Fibroblast of the aortic adventitia (primary cell): ENCODE measurements at regions not wholly inside any gene's neighbourhood (a gene's known extent, or its start where the extent isn't known, plus 50 kb on each side); places are given as distances from the start of the nearest gene placed in this dataset.

Experiments used
- DNase-seq: peaks from one replicate; pipeline ENCODE4 v3.0.0-alpha.2; 2010; ENCODE audit warnings: low read depth
- H3K4me3 ChIP-seq: 2 replicates; pipeline ENCODE4 v1.5.1; 2011; ENCODE audit warnings: low read depth, mild to moderate bottlenecking, control low read depth, low read length, moderate library complexity
- TF ChIP-seq, protein P1 (sequence below): IDR thresholded peaks from 2 replicates; pipeline ENCODE4 v1.5.1; 2011; ENCODE audit warnings: mild to moderate bottlenecking, low read length, control low read depth, inconsistent platforms; ENCODE audit not compliant: insufficient read depth

DNA sequence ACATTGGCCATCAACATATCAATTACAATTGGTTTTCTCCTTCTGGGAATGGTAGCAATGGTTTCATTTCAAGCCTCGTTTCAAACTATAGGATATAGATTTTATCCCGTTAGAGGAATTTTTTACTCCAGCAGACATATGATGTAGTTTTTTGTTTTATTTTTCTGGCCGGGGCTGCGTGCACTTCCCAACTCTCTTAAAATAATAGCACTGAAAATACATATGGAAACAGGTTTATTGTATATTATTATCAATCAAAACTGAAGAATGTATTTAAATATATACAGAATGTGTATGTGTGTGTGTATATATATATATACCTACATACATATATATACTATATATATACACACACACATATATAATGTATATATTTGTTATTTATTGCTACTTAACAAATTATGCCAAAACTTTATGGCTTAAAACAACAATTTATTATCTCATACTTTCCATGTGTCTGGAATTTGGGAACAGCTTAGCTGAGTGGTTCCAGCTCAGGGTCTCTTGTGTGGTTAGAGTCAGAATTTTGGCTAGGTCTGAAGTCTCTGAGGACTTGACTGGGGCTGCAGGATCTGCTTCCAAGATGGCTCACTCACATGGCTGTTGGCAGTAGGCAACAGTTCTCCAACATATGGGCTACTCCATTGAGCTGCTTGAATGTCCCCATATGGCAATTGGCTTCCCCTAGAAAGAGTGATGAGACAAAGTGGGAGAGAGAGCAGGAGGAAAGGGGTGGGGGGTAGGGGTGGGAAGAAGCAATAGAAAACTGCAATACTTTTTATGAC lies 314.1 kb downstream of the PPP1R2C start:
- TF ChIP-seq, protein P1, sequence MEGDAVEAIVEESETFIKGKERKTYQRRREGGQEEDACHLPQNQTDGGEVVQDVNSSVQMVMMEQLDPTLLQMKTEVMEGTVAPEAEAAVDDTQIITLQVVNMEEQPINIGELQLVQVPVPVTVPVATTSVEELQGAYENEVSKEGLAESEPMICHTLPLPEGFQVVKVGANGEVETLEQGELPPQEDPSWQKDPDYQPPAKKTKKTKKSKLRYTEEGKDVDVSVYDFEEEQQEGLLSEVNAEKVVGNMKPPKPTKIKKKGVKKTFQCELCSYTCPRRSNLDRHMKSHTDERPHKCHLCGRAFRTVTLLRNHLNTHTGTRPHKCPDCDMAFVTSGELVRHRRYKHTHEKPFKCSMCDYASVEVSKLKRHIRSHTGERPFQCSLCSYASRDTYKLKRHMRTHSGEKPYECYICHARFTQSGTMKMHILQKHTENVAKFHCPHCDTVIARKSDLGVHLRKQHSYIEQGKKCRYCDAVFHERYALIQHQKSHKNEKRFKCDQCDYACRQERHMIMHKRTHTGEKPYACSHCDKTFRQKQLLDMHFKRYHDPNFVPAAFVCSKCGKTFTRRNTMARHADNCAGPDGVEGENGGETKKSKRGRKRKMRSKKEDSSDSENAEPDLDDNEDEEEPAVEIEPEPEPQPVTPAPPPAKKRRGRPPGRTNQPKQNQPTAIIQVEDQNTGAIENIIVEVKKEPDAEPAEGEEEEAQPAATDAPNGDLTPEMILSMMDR: no peak
- DNase-seq: no peak
- H3K4me3 ChIP-seq: no peak overlapping the region

DNA sequence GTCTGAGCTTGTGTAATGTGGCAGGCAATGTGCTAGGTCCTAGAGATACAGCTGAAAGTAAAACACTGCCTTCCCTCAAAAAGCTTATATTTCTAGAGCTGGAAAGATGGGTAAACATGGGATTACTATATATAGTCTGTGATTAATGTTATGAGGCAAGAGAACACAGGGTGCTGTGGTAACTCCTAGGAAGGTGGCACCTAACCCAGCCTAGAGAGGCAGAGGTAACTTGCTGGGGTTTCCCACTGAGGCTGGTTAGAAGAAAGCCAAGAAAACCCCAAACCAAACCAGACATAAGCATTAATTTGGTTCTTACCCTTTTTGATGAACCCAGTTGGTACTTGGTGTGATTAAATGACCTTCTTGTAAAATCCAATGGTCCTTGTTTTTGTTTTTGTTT lies 315.0 kb downstream of the PPP1R2C start:
- TF ChIP-seq, protein P1: no peak
- DNase-seq: no peak
- H3K4me3 ChIP-seq: no peak overlapping the region

DNA sequence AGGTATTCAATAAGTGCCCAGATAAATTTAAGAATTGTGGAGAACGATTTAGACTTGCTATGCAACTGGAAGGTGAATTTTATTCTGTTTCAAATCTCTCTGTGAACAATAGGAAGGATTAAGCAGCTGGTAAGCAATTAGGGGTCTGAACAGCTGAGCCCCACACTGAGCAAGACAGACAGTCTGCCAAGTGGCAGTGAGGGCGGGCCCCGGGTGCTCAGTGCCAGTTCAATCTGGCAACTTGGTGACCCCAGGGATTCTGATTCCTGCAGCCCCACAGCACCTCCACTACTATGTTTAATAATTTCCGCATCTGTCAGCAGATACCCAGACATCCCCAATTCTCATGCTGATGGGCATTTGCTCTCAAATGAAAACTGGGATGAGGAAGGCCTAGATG lies 317.3 kb downstream of the PPP1R2C start:
- TF ChIP-seq, protein P1: no peak
- no peak for DNase-seq

DNA sequence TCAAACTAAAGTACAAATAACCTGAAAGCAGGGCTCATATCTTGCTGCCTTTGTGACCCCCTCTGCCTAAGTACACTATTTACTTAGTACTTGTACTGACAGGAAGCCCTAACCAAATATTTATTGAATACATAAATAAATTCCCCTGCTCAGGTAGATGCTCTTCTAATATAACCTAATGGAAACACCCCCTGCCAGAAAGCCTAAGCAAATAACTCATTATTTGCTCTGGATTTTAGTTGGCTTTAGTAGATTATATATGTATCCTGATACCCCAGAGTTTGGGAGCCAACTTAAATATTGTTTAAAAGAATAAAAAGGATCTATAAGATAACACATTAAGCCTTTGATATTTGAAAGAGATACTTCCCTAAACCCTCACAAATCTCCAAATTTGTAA lies 318.2 kb downstream of the PPP1R2C start:
- no peak overlapping the region for H3K4me3 ChIP-seq
- TF ChIP-seq, protein P1: no peak
- no peak for DNase-seq

More for the DNA sequence above, 317.3 kb downstream of the PPP1R2C start:
- H3K4me3 ChIP-seq: no peak overlapping the region

DNA sequence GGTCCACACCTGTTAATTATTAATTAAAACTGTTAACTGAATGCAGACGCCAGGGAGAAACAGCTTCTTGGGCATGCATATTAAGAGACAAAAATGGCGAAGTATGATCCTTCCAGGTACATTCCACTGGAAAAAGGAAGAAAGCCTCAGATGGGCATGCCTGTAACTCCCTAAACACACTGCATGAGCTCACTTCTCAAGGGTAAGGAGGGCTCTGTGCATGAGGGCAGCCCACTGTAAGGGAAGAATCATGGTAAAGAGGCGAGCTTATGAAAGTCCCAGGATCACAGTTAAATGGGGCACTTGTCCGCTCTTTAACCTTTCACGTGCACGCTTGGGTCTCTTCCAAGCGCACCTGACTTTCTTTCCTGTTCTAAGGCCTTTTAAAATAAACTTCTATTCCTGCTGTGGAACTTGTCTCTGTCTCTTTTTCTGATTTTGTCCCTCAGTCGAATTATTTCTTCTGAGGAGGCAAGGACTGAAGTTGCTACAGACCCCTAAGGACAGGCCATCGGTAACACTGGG lies 321.7 kb downstream of the PPP1R2C start:
- H3K4me3 ChIP-seq: no peak overlapping the region
- DNase-seq: no peak
- TF ChIP-seq, protein P1: no peak

DNA sequence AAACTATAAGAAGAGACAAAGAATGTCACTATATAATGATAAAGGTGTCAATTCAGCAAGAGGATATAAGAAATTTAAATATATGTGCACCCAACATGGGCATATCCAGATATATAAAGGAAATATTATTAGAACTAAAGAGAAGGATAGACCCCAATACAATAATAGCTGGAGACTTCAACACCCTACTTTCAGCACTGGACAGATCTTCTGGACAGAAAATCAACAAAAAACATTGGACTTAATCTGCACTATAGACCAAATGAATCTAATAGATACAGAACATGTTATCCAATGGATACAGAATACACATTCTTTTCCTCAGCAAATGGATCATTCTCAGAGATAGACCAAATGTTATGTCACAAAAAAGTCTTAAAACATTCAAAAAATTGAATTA lies 327.7 kb downstream of the PPP1R2C start:
- no peak overlapping the region for H3K4me3 ChIP-seq
- TF ChIP-seq, protein P1: no peak
- no peak for DNase-seq

DNA sequence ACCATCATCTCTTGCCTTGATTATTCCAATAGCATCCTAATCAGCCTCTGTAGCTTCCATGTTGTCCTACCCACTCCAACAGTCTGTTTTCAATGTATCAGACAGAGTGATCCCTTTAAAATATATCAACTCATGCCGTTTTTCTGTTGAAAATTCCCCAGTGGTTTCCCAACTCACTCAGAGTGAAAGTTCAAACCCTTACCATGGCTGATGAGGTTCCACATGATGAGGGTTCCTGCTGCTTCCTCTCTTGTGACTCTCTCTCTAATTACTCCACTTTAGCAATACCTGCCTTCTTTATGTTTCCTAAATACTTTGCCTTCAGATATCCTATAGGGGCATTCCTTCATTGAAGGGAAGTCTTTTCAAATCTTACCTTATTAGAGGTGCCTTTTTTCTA lies 334.7 kb downstream of the PPP1R2C start:
- TF ChIP-seq, protein P1: no peak
- H3K4me3 ChIP-seq: no peak overlapping the region
- DNase-seq: no peak
